ENCODE measurements at regions not wholly inside any gene's neighbourhood (a gene's known extent, or its start where the extent isn't known, plus 50 kb on each side); places are given as distances from the start of the nearest gene placed in this dataset.

GRCh38 chr10:3613318-3613717, 171.7 kb downstream of the KLF6 start:
- Mint-ChIP-seq H3K4me1 (no peaks in the 10 kb centered on the region), H3K4me3 (no peak overlapping the region), H3K36me3 (peaks cover 8% of the 10 kb centered on the region), H3K27ac (no peak overlapping the region), H3K27me3 (peaks cover 17% of the 10 kb centered on the region), H3K9me3 (peaks cover 32% of the 10 kb centered on the region)
- DNase-seq, result no peak
- CTCF ChIA-PET, result interaction anchor here (1.2 to 1.3 kb wide), 2 partner anchors 9 to 26 kb away, joined by 3 to 4 read pairs; no protein-coding TSS in a partner anchor

- CTCF ChIA-PET, result interaction anchor here (1.3 kb wide), 1 partner anchor 10 kb away, joined by 3 read pairs; no protein-coding TSS in a partner anchor
- Mint-ChIP-seq H3K27ac (no peak overlapping the region), H3K4me3 (no peak overlapping the region), H3K36me3 (peaks cover 13% of the 10 kb centered on the region), H3K9me3 (peaks cover 41% of the 10 kb centered on the region), H3K4me1 (no peaks in the 10 kb centered on the region), H3K27me3 (peaks cover 16% of the 10 kb centered on the region)
- no peak for DNase-seq
These were observed 172.6 kb downstream of the KLF6 start for GRCh38 chr10:3612183-3613001.

- no peak overlapping the region for H3K4me3 Mint-ChIP-seq
- H3K9me3 Mint-ChIP-seq, result peaks cover 41% of the 10 kb centered on the region
- peaks cover 22% of the 10 kb centered on the region for H3K27me3 Mint-ChIP-seq
- DNase-seq, result no peak
- H3K27ac Mint-ChIP-seq, result no peak overlapping the region
- no peaks in the 10 kb centered on the region for H3K4me1 Mint-ChIP-seq
- peaks cover 11% of the 10 kb centered on the region for H3K36me3 Mint-ChIP-seq
- CTCF ChIA-PET, result no interaction called here
These were observed 178.7 kb downstream of the KLF6 start for GRCh38 chr10:3606309-3606708.

- Mint-ChIP-seq H3K4me1 (no peaks in the 10 kb centered on the region), H3K27me3 (peaks cover 26% of the 10 kb centered on the region), H3K36me3 (peaks cover 11% of the 10 kb centered on the region), H3K27ac (no peak overlapping the region), H3K4me3 (no peak overlapping the region), H3K9me3 (peaks cover 37% of the 10 kb centered on the region)
- no peak for DNase-seq
- CTCF ChIA-PET, result no interaction called here
These were observed 179.1 kb downstream of the KLF6 start for GRCh38 chr10:3605882-3606281.

- CTCF ChIA-PET, result interaction anchor here (1.3 kb wide), 1 partner anchor 13 kb away, joined by 3 read pairs; no protein-coding TSS in a partner anchor
These were observed 189.3 kb downstream of the KLF6 start for GRCh38 chr10:3595736-3596135.

GRCh38 chr10:3593611-3594010, 191.4 kb downstream of the KLF6 start:
- no peaks in the 10 kb centered on the region for H3K4me1 Mint-ChIP-seq
- H3K9me3 Mint-ChIP-seq, result no peaks in the 10 kb centered on the region
- H3K27me3 Mint-ChIP-seq, result peaks cover 27% of the 10 kb centered on the region
- no peaks in the 10 kb centered on the region for H3K36me3 Mint-ChIP-seq
- no peak overlapping the region for H3K4me3 Mint-ChIP-seq
- DNase-seq, result no peak
- CTCF ChIA-PET, result interaction anchor here (1.0 kb wide), 1 partner anchor 15 kb away, joined by 3 read pairs; no protein-coding TSS in a partner anchor
- H3K27ac Mint-ChIP-seq, result no peak overlapping the region

More at GRCh38 chr10:3595736-3596135, 189.3 kb downstream of the KLF6 start:
- peaks cover 33% of the 10 kb centered on the region for H3K27me3 Mint-ChIP-seq
- no peak overlapping the region for H3K4me3 Mint-ChIP-seq
- no peaks in the 10 kb centered on the region for H3K4me1 Mint-ChIP-seq
- no peak overlapping the region for H3K27ac Mint-ChIP-seq
- no peaks in the 10 kb centered on the region for H3K9me3 Mint-ChIP-seq
- no peak for DNase-seq
- H3K36me3 Mint-ChIP-seq, result no peaks in the 10 kb centered on the region

- H3K36me3 Mint-ChIP-seq, result no peaks in the 10 kb centered on the region
- no peak overlapping the region for H3K27ac Mint-ChIP-seq
- H3K4me1 Mint-ChIP-seq, result no peaks in the 10 kb centered on the region
- no peaks in the 10 kb centered on the region for H3K9me3 Mint-ChIP-seq
- H3K27me3 Mint-ChIP-seq, result peaks cover 31% of the 10 kb centered on the region
- CTCF ChIA-PET, result interaction anchor here (1.0 kb wide), 1 partner anchor 14 kb away, joined by 3 read pairs; no protein-coding TSS in a partner anchor
- H3K4me3 Mint-ChIP-seq, result no peak overlapping the region
- no peak for DNase-seq
These were observed 192.6 kb downstream of the KLF6 start for GRCh38 chr10:3592424-3592823.

- no peak for DNase-seq
- no peaks in the 10 kb centered on the region for H3K4me1 Mint-ChIP-seq
- CTCF ChIA-PET, result no interaction called here
- H3K4me3 Mint-ChIP-seq, result no peak overlapping the region
- peaks cover 28% of the 10 kb centered on the region for H3K27me3 Mint-ChIP-seq
- no peaks in the 10 kb centered on the region for H3K9me3 Mint-ChIP-seq
- no peaks in the 10 kb centered on the region for H3K36me3 Mint-ChIP-seq
- H3K27ac Mint-ChIP-seq, result no peak overlapping the region
These were observed 196.2 kb downstream of the KLF6 start for GRCh38 chr10:3588816-3589215.

GRCh38 chr10:3588346-3588745, 196.7 kb downstream of the KLF6 start:
- CTCF ChIA-PET, result no interaction called here
- Mint-ChIP-seq H3K4me3 (no peak overlapping the region), H3K27me3 (peaks cover 30% of the 10 kb centered on the region), H3K36me3 (no peaks in the 10 kb centered on the region), H3K27ac (no peak overlapping the region), H3K4me1 (no peaks in the 10 kb centered on the region), H3K9me3 (no peaks in the 10 kb centered on the region)
- DNase-seq, result no peak

- H3K4me1 Mint-ChIP-seq, result peaks cover 13% of the 10 kb centered on the region
- no peaks in the 10 kb centered on the region for H3K36me3 Mint-ChIP-seq
- CTCF ChIA-PET, result no interaction called here
- no peak for DNase-seq
- H3K27me3 Mint-ChIP-seq, result peaks cover 30% of the 10 kb centered on the region
- H3K27ac Mint-ChIP-seq, result no peak overlapping the region
- no peak overlapping the region for H3K4me3 Mint-ChIP-seq
- H3K9me3 Mint-ChIP-seq, result no peaks in the 10 kb centered on the region
These were observed 199.9 kb downstream of the KLF6 start for GRCh38 chr10:3584926-3585784.

GRCh38 chr10:3580565-3580964, 204.4 kb downstream of the KLF6 start:
- Mint-ChIP-seq H3K27me3 (peaks cover 20% of the 10 kb centered on the region), H3K4me3 (no peak overlapping the region), H3K36me3 (no peaks in the 10 kb centered on the region), H3K4me1 (peaks cover 40% of the 10 kb centered on the region), H3K27ac (no peak overlapping the region), H3K9me3 (no peaks in the 10 kb centered on the region)
- CTCF ChIA-PET, result interaction anchor here (1.0 kb wide), 1 partner anchor 13 kb away, joined by 3 read pairs; no protein-coding TSS in a partner anchor
- DNase-seq, result no peak

- Mint-ChIP-seq H3K36me3 (no peaks in the 10 kb centered on the region), H3K27ac (peak overlapping the region; percentile 90), H3K4me3 (peak overlapping the region; percentile 23), H3K9me3 (no peaks in the 10 kb centered on the region), H3K4me1 (peaks cover 42% of the 10 kb centered on the region), H3K27me3 (peaks cover 17% of the 10 kb centered on the region)
- DNase-seq, result peak; percentile 44
- CTCF ChIA-PET, result interaction anchor here (1.0 kb wide), 1 partner anchor 12 kb away, joined by 3 read pairs; no protein-coding TSS in a partner anchor
These were observed 205.2 kb downstream of the KLF6 start for GRCh38 chr10:3579845-3580244.

- peaks cover 42% of the 10 kb centered on the region for H3K4me1 Mint-ChIP-seq
- DNase-seq, result no peak
- no peak overlapping the region for H3K4me3 Mint-ChIP-seq
- H3K27ac Mint-ChIP-seq, result peak overlapping the region; percentile 8
- H3K36me3 Mint-ChIP-seq, result no peaks in the 10 kb centered on the region
- H3K9me3 Mint-ChIP-seq, result no peaks in the 10 kb centered on the region
- H3K27me3 Mint-ChIP-seq, result peaks cover 12% of the 10 kb centered on the region
- CTCF ChIA-PET, result interaction anchor here (0.9 kb wide), 1 partner anchor 14 kb away, joined by 3 read pairs; no protein-coding TSS in a partner anchor
These were observed 206.3 kb downstream of the KLF6 start for GRCh38 chr10:3578682-3579081.

GRCh38 chr10:3578159-3578558, 206.8 kb downstream of the KLF6 start:
- H3K27ac Mint-ChIP-seq, result no peak overlapping the region
- CTCF ChIA-PET, result interaction anchor here (0.9 kb wide), 1 partner anchor 15 kb away, joined by 3 read pairs; no protein-coding TSS in a partner anchor
- H3K36me3 Mint-ChIP-seq, result no peaks in the 10 kb centered on the region
- H3K27me3 Mint-ChIP-seq, result peaks cover 16% of the 10 kb centered on the region
- H3K4me3 Mint-ChIP-seq, result no peak overlapping the region
- DNase-seq, result no peak
- H3K9me3 Mint-ChIP-seq, result no peaks in the 10 kb centered on the region
- peaks cover 42% of the 10 kb centered on the region for H3K4me1 Mint-ChIP-seq

Data from activated naive CD4-positive, alpha-beta T cell treated with anti-CD3 and anti-CD28 coated beads, Interleukin-2, amount 10 ng/mL, durations not matched to agents 7 days and 5 days (primary cell).